Cerebellar cortex (tissue), 1 donor: ENCODE measurements at regions not wholly inside any gene's neighbourhood (a gene's known extent, or its start where the extent isn't known, plus 50 kb on each side); places are given as distances from the start of the nearest gene placed in this dataset.
"Not testable (repeated sequence)": the region's sequence is repeated elsewhere in the genome, so short reads cannot be mapped to it uniquely, and the experiment has no call there.

Experiments used
- DNase-seq: peaks from one replicate; pipeline ENCODE4 v3.0.0-alpha.2; 2015; ENCODE audit warnings: low spot score

DNA sequence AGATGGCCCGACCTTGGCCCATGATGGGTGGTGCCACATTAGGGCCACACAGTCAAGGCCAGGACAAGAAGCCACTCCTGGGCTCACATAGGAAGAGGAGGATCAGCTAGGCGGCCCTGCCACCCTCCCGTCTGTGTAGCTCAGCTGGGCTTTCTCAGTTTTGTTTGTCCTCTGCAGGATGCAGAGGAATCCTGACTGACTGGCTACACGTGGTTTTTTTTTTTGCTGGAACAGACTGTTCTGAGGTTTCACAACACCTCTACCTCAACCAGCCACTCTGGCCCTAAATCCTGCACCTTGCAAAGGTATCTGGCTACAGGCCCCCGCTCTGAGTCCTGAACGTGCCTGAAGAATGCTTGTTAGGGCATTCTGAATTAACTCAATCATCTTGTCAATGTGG is 88.3 kb upstream of the MSX2 start:
- no peak for DNase-seq

DNA sequence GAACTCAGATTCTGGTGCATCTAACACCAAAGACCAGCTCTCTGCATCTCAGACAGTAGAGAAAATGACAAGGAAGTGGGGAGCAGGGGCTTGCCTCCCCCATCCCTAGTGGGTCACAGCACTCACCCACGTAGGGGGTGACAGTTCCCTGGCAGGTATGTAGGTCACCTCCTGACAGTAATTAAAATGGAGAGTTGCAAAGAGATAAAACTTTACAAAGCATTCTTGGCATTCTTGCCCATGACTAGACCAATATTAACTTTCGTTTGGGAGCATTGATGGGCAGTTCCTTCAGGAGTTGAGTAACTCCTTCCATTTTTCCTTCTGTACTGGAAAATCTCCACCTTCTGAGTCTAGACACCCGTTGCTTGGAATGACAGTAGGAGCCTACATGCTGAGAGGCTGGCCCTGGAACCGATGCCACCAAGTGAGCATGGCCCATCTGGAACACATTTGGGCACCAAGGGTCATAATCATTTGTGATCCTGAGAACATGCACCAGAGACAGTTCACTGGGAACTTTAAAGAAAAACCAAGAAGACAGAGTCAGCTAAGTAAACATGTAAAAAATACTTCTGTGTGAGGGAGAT is 81.5 kb upstream of the MSX2 start:
- DNase-seq = no peak

DNA sequence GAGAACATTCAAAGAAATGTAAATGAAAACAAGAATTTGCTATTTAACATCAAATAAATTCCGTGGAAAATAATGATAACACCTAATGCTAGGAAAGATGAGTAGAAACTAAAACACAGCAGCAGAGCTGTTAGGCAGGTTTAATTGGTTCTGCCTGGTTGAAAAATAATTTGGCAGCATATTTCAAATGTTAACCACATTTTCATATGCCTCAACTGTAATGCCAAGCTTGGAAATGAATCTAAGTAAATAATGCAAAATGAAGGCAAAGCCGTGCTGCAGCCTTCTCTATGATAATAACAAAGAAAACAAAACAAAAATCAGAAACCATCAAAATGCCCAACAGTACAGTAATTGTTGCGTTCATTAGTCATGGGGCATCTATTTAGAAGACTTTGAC is 79.9 kb upstream of the MSX2 start:
- DNase-seq = no peak

DNA sequence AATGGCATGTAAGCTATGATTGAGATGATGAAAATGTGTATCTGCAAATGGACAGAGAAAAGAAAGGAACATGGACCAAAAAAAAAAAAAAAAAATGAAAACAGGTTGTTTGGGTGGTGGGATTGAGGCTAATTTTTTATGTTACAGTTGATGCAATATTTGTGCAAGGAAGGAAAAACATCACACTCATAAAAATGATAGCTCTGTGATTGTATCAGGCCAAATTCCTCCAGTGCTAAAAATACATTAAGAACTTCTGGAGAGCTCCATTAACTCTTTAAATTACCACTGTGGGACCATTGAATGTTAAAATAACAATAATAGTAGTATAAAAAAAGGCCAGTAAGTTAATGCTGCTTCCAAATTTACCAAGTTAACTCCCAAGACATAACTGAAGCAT is 79.5 kb upstream of the MSX2 start:
- DNase-seq = no peak

DNA sequence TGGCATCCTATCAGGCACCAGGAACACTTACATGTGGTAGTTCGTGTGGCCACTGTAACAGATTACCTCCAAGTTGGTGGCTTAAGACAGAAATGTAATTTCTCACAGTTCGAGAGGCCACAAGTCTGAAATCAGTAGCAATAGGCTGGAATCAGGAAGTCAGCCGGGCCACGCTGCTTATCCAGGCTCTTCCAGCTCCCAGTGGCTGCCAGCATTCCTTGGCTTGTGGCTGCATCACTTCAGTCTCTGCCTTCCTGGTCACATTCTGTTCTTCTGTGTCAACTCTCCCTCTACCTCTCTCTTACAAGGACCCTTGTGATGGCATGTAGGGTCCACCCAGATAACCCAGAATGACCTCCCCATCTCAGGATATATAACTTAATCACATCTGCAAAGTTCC is 78.7 kb upstream of the MSX2 start:
- DNase-seq = no peak

DNA sequence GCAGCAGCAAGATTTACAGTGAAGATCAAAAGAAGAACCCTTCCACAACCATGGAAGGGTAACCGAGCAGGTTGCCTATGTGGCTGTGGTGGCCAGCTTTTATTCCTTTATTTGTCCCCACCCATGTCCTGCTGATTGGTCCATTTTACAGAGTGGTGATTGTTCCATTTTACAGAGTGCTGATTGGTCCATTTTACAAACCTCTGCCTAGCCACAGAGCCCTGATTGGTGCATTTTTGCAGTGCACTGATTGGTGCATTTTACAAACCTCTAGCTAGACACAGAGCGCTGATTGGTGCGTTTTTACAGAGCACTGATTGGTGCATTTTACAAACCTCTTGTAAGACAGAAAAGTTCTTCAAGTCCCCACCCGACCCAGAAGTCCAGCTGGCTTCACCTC is 75.8 kb upstream of the MSX2 start:
- DNase-seq = not testable (repeated sequence)

DNA sequence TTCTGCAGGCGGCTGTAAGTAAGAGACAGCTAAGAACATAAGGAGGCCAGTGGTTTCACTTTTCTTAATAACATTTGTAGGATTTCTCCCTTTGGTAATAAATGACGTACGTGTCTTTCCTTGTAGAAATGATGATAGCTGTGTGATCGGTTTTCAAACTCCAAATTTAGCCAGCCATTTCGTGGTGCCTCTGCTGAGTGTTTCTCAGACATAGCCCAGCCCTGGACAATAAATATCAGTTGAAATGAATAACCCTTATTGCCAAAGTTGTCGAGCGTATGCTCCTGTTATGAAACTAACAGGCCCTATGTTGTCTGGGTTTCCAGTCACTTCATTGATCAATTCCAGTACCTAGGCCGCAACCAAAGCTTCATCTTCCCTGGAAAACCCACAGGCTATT is 75.0 kb upstream of the MSX2 start:
- no peak for DNase-seq

DNA sequence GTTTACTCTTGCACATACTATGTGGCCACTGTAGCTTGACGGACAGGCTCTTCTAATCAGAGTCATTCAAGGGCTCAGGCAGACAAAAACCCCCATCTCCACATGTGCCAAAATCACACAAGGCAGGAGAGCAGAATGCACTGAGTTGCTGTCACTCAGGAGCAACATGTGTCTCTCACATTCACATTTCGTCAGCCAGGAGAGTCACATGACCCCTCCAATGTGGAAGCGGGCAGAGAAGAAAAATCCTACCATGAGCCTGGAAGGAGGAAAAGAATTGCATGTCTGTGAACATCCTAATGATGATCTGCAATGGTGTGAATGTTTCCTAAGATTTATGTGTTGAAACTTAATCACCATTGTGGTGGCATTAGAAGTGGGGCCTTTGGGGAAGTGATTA is 69.9 kb upstream of the MSX2 start:
- no peak for DNase-seq

DNA sequence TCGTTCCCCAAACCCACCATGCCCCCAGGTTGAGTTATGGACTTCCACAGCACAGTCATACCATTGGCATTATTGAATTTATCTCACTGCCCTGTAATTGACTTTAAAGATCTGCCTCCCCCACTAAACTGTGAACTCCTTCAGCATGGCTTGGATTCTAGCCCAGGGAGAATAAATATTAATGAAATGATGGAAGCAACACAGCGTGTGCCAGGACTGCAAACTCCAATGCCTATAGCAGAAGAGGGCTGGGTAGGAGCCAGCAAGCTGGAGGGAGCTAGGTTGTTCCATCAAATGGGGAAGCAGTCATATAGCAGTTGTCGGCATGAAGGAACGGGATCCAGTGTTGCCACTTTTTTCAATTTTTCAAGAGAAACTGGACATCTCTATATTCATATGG is 69.0 kb upstream of the MSX2 start:
- DNase-seq = no peak

DNA sequence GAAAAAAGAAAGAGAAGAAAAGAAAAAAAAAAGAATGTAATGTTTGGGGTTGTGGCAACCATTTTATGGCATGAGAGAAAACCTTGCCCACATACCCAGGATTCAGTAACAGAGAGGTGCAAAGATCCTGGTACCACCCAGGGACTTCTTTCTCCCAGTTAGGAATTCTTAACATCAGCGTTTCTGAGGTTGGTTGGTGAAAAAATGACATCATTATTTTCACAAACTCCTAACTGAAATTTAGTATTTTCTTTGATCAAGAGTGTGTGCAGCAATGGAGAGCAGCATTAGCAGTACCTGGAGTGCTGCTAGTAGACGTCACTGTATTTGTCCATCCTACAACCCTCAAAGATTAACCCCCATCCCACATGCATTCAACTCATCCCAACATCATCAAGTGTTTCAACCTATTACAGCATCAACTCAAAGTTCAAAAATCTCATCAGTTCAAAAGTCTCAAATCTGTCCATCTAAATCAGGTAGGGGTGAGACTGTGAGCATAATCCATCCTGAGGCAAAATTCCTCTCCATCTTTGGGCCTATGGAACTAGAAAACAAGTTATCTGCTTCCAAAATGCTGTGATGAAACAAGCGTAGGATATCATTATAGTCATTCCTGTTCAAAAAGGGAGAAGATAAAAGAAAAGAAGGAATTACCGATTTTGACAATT is 60.1 kb upstream of the MSX2 start:
- DNase-seq = no peak

DNA sequence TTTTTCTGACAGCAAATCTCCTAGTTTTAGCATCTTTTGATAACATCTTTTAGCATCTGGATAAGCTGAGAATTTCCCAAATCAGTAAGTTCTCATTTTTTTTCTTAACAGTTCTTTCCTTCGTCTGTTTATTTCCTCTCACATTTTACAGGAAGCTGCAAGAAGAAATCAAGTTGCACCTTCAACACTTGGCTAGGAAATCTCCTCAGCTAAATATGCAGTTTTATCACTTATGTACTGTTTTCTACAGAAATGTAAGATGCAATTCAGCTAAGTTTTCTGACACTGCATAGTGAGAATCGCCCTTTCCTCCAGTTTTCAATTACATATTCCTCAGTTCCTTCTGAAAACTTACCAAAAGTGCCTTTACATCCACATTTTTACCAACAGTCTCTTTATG is 59.0 kb upstream of the MSX2 start:
- no peak for DNase-seq

DNA sequence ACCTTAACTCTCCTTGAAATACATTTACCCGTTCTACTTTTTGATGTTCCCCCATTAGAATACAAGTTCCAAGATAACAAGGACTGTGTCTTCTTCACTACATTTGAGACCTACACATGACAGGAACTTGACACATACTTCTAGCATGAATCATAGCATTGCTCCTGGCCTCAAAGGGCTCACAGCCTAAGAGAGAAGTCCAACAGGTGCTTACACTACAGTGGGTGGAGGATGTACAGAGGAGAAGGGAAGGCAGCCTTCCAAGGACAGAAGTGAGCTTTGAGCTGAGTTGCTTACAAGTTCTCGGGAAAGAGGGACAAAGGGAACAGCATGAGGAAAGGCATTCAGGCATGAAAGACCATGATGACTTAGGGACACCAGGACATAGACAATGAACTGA is 56.9 kb upstream of the MSX2 start:
- no peak for DNase-seq

DNA sequence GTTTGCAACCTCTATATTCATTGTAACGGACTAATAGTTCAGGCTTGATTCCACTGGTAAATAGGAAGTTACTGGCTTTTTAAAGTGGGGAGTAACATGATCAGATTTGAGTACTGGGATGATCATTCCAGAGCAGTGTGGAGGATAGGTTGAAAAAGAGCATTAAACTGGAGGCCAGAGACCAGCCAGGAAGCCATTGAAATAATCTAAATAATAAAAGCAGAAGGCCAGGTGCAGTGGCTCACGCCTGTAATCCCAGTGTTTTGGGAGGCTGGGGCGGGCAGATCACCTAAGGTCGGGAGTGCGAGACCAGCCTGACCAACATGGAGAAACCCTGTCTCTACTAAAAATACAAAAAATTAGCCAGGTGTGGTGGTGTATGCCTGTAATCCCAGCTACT is 56.0 kb upstream of the MSX2 start:
- DNase-seq = no peak
